ENCODE measurements at regions not wholly inside any gene's neighbourhood (a gene's known extent, or its start where the extent isn't known, plus 50 kb on each side); places are given as distances from the start of the nearest gene placed in this dataset.

- Mint-ChIP-seq H3K36me3 (no peaks in the 10 kb centered on the region), H3K4me1 (peaks cover 0 to 12% (median 5%) of the 10 kb centered on the region in 7 donors), H3K4me3 (no peak overlapping the region), H3K27me3 (peaks cover 0 to 2% (median 0%) of the 10 kb centered on the region in 5 donors), H3K27ac (peak overlapping the region in 1 of 9 donors; percentile 21), H3K9me3 (peaks cover 0 to 9% (median 0%) of the 10 kb centered on the region in 11 donors)
- ChIA-PET CTCF (no interaction called here), POLR2A (no interaction called here)
- Histone ChIP-seq H3K4me1 (ENCODE audit: control insufficient read depth in 2 of 2, insufficient read depth in 2 of 2, low read length in 2 of 2) (no peaks in the 10 kb centered on the region), H3K4me3 (ENCODE audit: low read length) (no peak overlapping the region), H3K36me3 (ENCODE audit: control insufficient read depth in 2 of 3, insufficient read depth in 3 of 3, low read length in 3 of 3) (no peaks in the 10 kb centered on the region), H3K27ac (ENCODE audit: low read depth, low read length) (no peak overlapping the region), H3K27me3 (ENCODE audit: control insufficient read depth in 2 of 2, insufficient read depth in 2 of 2, low read length in 2 of 2) (no peaks in the 10 kb centered on the region), H3K9me3 (ENCODE audit: control insufficient read depth in 2 of 3, low read length in 3 of 3) (no peaks in the 10 kb centered on the region)
- intact Hi-C loops (cut with micrococcal nuclease), result loop anchor here in 1 of 2 donors (1.0 kb wide), 1 partner anchor 10 kb away; no protein-coding TSS in a partner anchor
- DNase-seq (no peak), ATAC-seq (no peak)
Measured at GRCh38 chr2:59899692-59900091, 653.8 kb downstream of the BCL11A start.

GRCh38 chr2:59896499-59897245 is 656.8 kb downstream of the BCL11A start:
- H3K4me1 Mint-ChIP-seq, result peaks cover 0 to 14% (median 5%) of the 10 kb centered on the region in 7 donors
- H3K4me3 Mint-ChIP-seq, result peak overlapping the region in 2 of 10 donors; percentile 3 to 14
- intact Hi-C loops (cut with micrococcal nuclease), result no loop called here
- H3K36me3 Mint-ChIP-seq, result no peaks in the 10 kb centered on the region
- no peaks in the 10 kb centered on the region for H3K4me1 ChIP-seq (ENCODE audit: control insufficient read depth in 2 of 2, insufficient read depth in 2 of 2, low read length in 2 of 2)
- no peaks in the 10 kb centered on the region for H3K9me3 ChIP-seq (ENCODE audit: control insufficient read depth in 2 of 3, low read length in 3 of 3)
- no peaks in the 10 kb centered on the region for H3K27me3 ChIP-seq (ENCODE audit: control insufficient read depth in 2 of 2, insufficient read depth in 2 of 2, low read length in 2 of 2)
- ChIA-PET CTCF (no interaction called here), POLR2A (no interaction called here)
- DNase-seq (no peak), ATAC-seq (no peak)
- peak overlapping the region in 3 of 9 donors; percentile 54 to 71 (median 57) for H3K27ac Mint-ChIP-seq
- no peak overlapping the region for H3K27ac ChIP-seq (ENCODE audit: low read depth, low read length)
- H3K27me3 Mint-ChIP-seq, result peaks cover 0 to 5% (median 0%) of the 10 kb centered on the region in 5 donors
- H3K36me3 ChIP-seq (ENCODE audit: control insufficient read depth in 2 of 3, insufficient read depth in 3 of 3, low read length in 3 of 3), result no peaks in the 10 kb centered on the region
- H3K4me3 ChIP-seq (ENCODE audit: low read length), result no peak overlapping the region
- H3K9me3 Mint-ChIP-seq, result peaks cover 0 to 9% (median 0%) of the 10 kb centered on the region in 11 donors

GRCh38 chr2:59893612-59894011 is 659.8 kb downstream of the BCL11A start:
- H3K9me3 ChIP-seq (ENCODE audit: control insufficient read depth in 2 of 3, low read length in 3 of 3), result no peaks in the 10 kb centered on the region
- ChIA-PET POLR2A (no interaction called here), CTCF (no interaction called here)
- H3K9me3 Mint-ChIP-seq, result peaks cover 0 to 12% (median 0%) of the 10 kb centered on the region in 11 donors
- H3K4me3 ChIP-seq (ENCODE audit: low read length), result no peak overlapping the region
- H3K27ac Mint-ChIP-seq, result no peak overlapping the region
- peaks cover 0 to 6% of the 10 kb centered on the region in 2 donors for H3K4me1 ChIP-seq (ENCODE audit: control insufficient read depth in 2 of 2, insufficient read depth in 2 of 2, low read length in 2 of 2)
- no peak for ATAC-seq
- intact Hi-C loops (cut with micrococcal nuclease), result no loop called here
- H3K27ac ChIP-seq (ENCODE audit: low read depth, low read length), result no peak overlapping the region
- DNase-seq, result no peak
- no peaks in the 10 kb centered on the region for H3K36me3 ChIP-seq (ENCODE audit: control insufficient read depth in 2 of 3, insufficient read depth in 3 of 3, low read length in 3 of 3)
- no peaks in the 10 kb centered on the region for H3K27me3 ChIP-seq (ENCODE audit: control insufficient read depth in 2 of 2, insufficient read depth in 2 of 2, low read length in 2 of 2)
- H3K27me3 Mint-ChIP-seq, result peaks cover 0 to 9% (median 0%) of the 10 kb centered on the region in 5 donors
- peaks cover 4 to 35% (median 20%) of the 10 kb centered on the region in 7 donors for H3K4me1 Mint-ChIP-seq
- no peaks in the 10 kb centered on the region for H3K36me3 Mint-ChIP-seq
- no peak overlapping the region for H3K4me3 Mint-ChIP-seq

GRCh38 chr2:59892398-59892797 is 661.1 kb downstream of the BCL11A start:
- ChIA-PET POLR2A (no interaction called here), CTCF (no interaction called here)
- ATAC-seq (no peak), DNase-seq (no peak)
- Mint-ChIP-seq H3K9me3 (peaks cover 0 to 12% (median 0%) of the 10 kb centered on the region in 11 donors), H3K4me3 (no peak overlapping the region), H3K36me3 (no peaks in the 10 kb centered on the region), H3K4me1 (peaks cover 15 to 47% (median 32%) of the 10 kb centered on the region in 7 donors), H3K27me3 (peaks cover 0 to 15% (median 0%) of the 10 kb centered on the region in 5 donors), H3K27ac (no peak overlapping the region)
- Histone ChIP-seq H3K4me1 (ENCODE audit: control insufficient read depth in 2 of 2, insufficient read depth in 2 of 2, low read length in 2 of 2) (peaks cover 0 to 16% of the 10 kb centered on the region in 2 donors), H3K9me3 (ENCODE audit: control insufficient read depth in 2 of 3, low read length in 3 of 3) (no peaks in the 10 kb centered on the region), H3K27me3 (ENCODE audit: control insufficient read depth in 2 of 2, insufficient read depth in 2 of 2, low read length in 2 of 2) (no peaks in the 10 kb centered on the region), H3K27ac (ENCODE audit: low read depth, low read length) (no peak overlapping the region), H3K4me3 (ENCODE audit: low read length) (no peak overlapping the region), H3K36me3 (ENCODE audit: control insufficient read depth in 2 of 3, insufficient read depth in 3 of 3, low read length in 3 of 3) (no peaks in the 10 kb centered on the region)
- intact Hi-C loops (cut with micrococcal nuclease), result no loop called here

GRCh38 chr2:59889305-59889704 is 664.1 kb downstream of the BCL11A start:
- no peak overlapping the region for H3K4me3 ChIP-seq (ENCODE audit: low read length)
- no peaks in the 10 kb centered on the region for H3K36me3 ChIP-seq (ENCODE audit: control insufficient read depth in 2 of 3, insufficient read depth in 3 of 3, low read length in 3 of 3)
- CTCF ChIA-PET, result interaction anchor here (0.6 kb wide), 1 partner anchor 273 kb away, joined by 3 read pairs; no protein-coding TSS in a partner anchor
- Mint-ChIP-seq H3K4me1 (peaks cover 28 to 66% (median 49%) of the 10 kb centered on the region in 7 donors), H3K27me3 (peaks cover 0 to 15% (median 0%) of the 10 kb centered on the region in 5 donors), H3K36me3 (no peaks in the 10 kb centered on the region), H3K9me3 (peaks cover 0 to 5% (median 0%) of the 10 kb centered on the region in 11 donors), H3K4me3 (no peak overlapping the region), H3K27ac (peak overlapping the region in 4 of 9 donors; percentile 21 to 88 (median 62))
- H3K4me1 ChIP-seq (ENCODE audit: control insufficient read depth in 2 of 2, insufficient read depth in 2 of 2, low read length in 2 of 2), result peaks cover 0 to 38% of the 10 kb centered on the region in 2 donors
- ATAC-seq, result no peak
- POLR2A ChIA-PET, result interaction anchor here (2.5 kb wide), 1 partner anchor 20 kb away, joined by 11 read pairs; no protein-coding TSS in a partner anchor
- intact Hi-C loops (cut with micrococcal nuclease), result loop anchor here (5.0 to 10.0 kb wide), 10 partner anchors 155 to 1873 kb away; partner anchors contain the start of genes BCL11A (in 1 of the 2), PAPOLG (in 1 of the 2), PEX13 (in 1 of the 2) and PUS10 (in 1 of the 2)
- no peaks in the 10 kb centered on the region for H3K9me3 ChIP-seq (ENCODE audit: control insufficient read depth in 2 of 3, low read length in 3 of 3)
- no peak overlapping the region for H3K27ac ChIP-seq (ENCODE audit: low read depth, low read length)
- H3K27me3 ChIP-seq (ENCODE audit: control insufficient read depth in 2 of 2, insufficient read depth in 2 of 2, low read length in 2 of 2), result no peaks in the 10 kb centered on the region
- no peak for DNase-seq

- Mint-ChIP-seq H3K4me3 (peak overlapping the region in 5 of 10 donors; percentile 67 to 78 (median 72)), H3K27ac (peak overlapping the region in 8 of 9 donors; percentile 67 to 92 (median 87)), H3K9me3 (peaks cover 0 to 5% (median 0%) of the 10 kb centered on the region in 11 donors), H3K27me3 (peaks cover 0 to 17% (median 0%) of the 10 kb centered on the region in 5 donors), H3K4me1 (peaks cover 28 to 72% (median 54%) of the 10 kb centered on the region in 7 donors), H3K36me3 (no peaks in the 10 kb centered on the region)
- ATAC-seq, result no peak
- intact Hi-C loops (cut with micrococcal nuclease), result loop anchor here (1.0 to 10.0 kb wide), 14 partner anchors 21 to 1874 kb away; partner anchors contain the start of genes BCL11A (in 1 of the 2), PAPOLG (in 1 of the 2), PEX13 (in 1 of the 2) and PUS10 (in 1 of the 2)
- CTCF ChIA-PET, result interaction anchor here (1.2 kb wide), 1 partner anchor 264 kb away, joined by 3 read pairs; no protein-coding TSS in a partner anchor
- no peak overlapping the region for H3K27ac ChIP-seq (ENCODE audit: low read depth, low read length)
- H3K27me3 ChIP-seq (ENCODE audit: control insufficient read depth in 2 of 2, insufficient read depth in 2 of 2, low read length in 2 of 2), result no peaks in the 10 kb centered on the region
- H3K36me3 ChIP-seq (ENCODE audit: control insufficient read depth in 2 of 3, insufficient read depth in 3 of 3, low read length in 3 of 3), result no peaks in the 10 kb centered on the region
- POLR2A ChIA-PET, result interaction anchor here (2.5 kb wide), 1 partner anchor 21 kb away, joined by 11 read pairs; no protein-coding TSS in a partner anchor
- H3K9me3 ChIP-seq (ENCODE audit: control insufficient read depth in 2 of 3, low read length in 3 of 3), result no peaks in the 10 kb centered on the region
- H3K4me1 ChIP-seq (ENCODE audit: control insufficient read depth in 2 of 2, insufficient read depth in 2 of 2, low read length in 2 of 2), result peaks cover 0 to 38% of the 10 kb centered on the region in 2 donors
- DNase-seq, result no peak
- H3K4me3 ChIP-seq (ENCODE audit: low read length), result no peak overlapping the region
Measured at GRCh38 chr2:59888706-59889105, 664.7 kb downstream of the BCL11A start.

Measured in naive thymus-derived CD4-positive, alpha-beta T cell (primary cell).